Spleen (tissue), 7 donors: ENCODE measurements at regions not wholly inside any gene's neighbourhood (a gene's known extent, or its start where the extent isn't known, plus 50 kb on each side); places are given as distances from the start of the nearest gene placed in this dataset.

Experiments used
- CTCF ChIP-seq, 11 experiments: fragments of 200-600 bp in 7 of 11; fragments of 450-650 bp in 4 of 11; sonication (generic) in 4 of 11; IDR thresholded peaks in 8 of 11; conservative IDR thresholded peaks in 3 of 11; 1 replicate in 7 of 11; 2 replicates in 4 of 11; pipeline versions ENCODE4 v1.4.0 to v1.8.0; 2016 to 2021; ENCODE audit warnings: antibody characterized with exemption in 11 of 11, inconsistent platforms in 4 of 11, mild to moderate bottlenecking in 1 of 11
- POLR2A ChIP-seq, 3 donors: fragments of 450-650 bp; IDR thresholded peaks; one replicate each; pipeline ENCODE4 v1.5.1; 2017; ENCODE audit warnings: antibody characterized with exemption in 3 of 3, mild to moderate bottlenecking in 1 of 3
- donor health status: DM: no; HTN: no; CAD: no; lungs with moderate emphysema.
- donor health status: DM: no; HTN: no; CAD: no.
- donor health status: DM: no; HTN: no; CAD: no.

DNA sequence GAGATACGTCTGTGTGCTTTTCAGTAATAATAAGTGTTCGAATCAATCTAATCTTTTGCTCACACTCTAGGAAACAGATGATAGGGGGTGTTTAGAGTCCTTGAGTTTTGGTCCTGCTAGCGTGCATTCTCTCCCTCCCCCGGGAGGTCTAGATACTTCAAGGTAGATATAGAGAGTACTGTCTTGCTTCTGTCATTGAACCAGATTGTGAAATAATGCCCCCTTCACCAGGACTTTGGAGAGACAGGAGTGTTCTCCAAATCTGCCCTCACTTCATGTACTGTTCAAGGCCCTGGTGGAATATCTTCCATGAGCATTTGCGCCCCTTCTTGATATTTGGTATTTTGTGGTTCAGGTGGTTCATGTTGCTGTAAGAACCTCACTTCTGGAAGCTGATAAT lies 59.4 kb upstream of the MGAT5 start:
- TF ChIP-seq CTCF (IDR thresholded peaks at IDR 0.05 in 8 of 11, conservative IDR thresholded peaks at IDR 0.05 in 3 of 11) (no peak), POLR2A (IDR thresholded peaks at IDR 0.05) (no peak)
